ENCODE measurements at regions not wholly inside any gene's neighbourhood (a gene's known extent, or its start where the extent isn't known, plus 50 kb on each side); places are given as distances from the start of the nearest gene placed in this dataset.
"Not testable (repeated sequence)": the region's sequence is repeated elsewhere in the genome, so short reads cannot be mapped to it uniquely, and the experiment has no call there.

DNA sequence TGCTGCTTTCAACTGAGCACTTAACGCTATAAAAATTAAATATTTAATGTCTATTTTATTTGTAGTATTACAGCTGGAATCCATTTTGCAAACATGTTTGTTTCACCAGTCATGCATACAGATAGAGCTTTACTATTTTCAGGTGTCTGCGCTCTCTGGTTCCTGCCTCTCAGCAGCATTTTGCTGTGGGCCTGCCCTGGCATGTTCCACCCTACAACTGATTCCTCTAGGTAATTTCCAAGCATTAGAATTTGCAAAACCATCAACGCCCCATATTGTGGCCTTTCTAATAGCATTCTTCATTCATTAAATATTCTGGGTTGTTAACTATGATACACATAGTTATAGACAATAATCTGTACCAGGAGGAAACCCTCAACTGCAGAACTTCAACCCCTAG lies 266.4 kb upstream of the DLGAP1 start:
- Histone ChIP-seq H3K9me3 (ENCODE audit: control insufficient read depth, insufficient read depth, low read length) (no peaks in the 10 kb centered on the region), H3K4me1 (ENCODE audit: control insufficient read depth, insufficient read depth, low read length) (no peaks in the 10 kb centered on the region), H3K4me3 (ENCODE audit: low read depth, low read length) (no peak overlapping the region), H3K27ac (ENCODE audit: low read depth, low read length) (no peak overlapping the region), H3K36me3 (ENCODE audit: control insufficient read depth, insufficient read depth, low read length) (no peaks in the 10 kb centered on the region), H3K27me3 (ENCODE audit: control insufficient read depth, insufficient read depth, low read length) (no peaks in the 10 kb centered on the region), H3K9ac (ENCODE audit: low read depth, low read length) (no peak overlapping the region)

DNA sequence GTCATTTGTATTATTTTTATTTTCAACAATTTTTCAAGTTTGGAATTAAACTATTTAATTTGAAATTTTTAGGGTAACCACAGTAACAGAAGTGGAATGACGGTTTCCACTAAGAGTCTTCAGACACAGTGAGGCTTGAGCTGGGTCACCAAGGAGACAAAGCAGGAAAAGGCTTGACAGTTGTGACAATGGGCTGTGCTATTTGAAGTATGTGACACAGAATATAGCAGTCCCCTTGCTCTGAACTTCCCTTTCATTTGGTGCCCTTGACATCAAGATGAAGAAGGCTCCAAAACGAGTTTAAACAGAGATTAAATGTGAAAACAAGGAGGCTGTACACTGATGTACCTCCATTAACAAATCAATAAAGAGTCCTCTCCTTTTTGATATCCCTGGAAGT lies 265.4 kb upstream of the DLGAP1 start:
- Histone ChIP-seq H3K36me3 (ENCODE audit: control insufficient read depth, insufficient read depth, low read length) (no peaks in the 10 kb centered on the region), H3K4me3 (ENCODE audit: low read depth, low read length) (no peak overlapping the region), H3K4me1 (ENCODE audit: control insufficient read depth, insufficient read depth, low read length) (no peaks in the 10 kb centered on the region), H3K27ac (ENCODE audit: low read depth, low read length) (no peak overlapping the region), H3K9ac (ENCODE audit: low read depth, low read length) (no peak overlapping the region), H3K9me3 (ENCODE audit: control insufficient read depth, insufficient read depth, low read length) (no peaks in the 10 kb centered on the region), H3K27me3 (ENCODE audit: control insufficient read depth, insufficient read depth, low read length) (no peaks in the 10 kb centered on the region)

DNA sequence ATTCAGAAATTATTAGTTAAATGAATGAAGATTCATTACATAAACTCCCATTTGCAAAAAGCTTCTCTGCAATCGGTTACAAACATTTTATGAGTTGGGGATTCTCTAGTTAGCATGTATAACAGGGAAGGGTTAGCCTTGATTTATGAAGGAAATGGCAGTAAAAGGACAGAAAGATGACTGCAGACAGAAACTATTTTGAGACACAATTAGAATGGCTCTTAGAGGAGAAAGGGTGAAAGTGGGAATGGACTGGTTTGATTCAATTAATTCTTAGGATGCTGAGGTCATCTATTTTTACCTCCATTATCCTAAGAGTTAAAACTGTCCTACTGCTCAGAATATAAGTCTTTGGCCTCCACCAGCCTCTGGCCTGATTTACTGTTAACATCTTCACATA lies 250.8 kb upstream of the DLGAP1 start:
- Histone ChIP-seq H3K27ac (ENCODE audit: low read depth, low read length) (no peak overlapping the region), H3K36me3 (ENCODE audit: control insufficient read depth, insufficient read depth, low read length) (no peaks in the 10 kb centered on the region)

DNA sequence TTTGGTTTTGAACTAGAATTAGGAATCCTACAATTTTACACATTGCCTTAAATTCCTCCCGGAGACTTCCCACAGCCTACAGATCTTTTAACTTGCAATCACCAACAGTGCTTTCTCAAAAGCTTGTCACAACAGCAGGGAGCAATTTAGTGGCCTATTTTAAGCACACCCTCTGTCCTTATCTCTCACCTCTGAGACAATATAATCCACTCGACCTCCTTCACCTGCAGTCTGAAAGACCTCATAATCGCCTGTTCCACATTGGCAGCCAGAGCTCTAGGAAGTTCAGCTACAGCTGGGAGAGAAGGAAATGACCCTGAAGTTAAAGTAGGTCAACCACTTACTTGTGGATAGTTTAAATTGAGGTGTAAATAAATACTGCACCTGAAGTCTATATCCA lies 249.7 kb upstream of the DLGAP1 start:
- Histone ChIP-seq H3K4me3 (ENCODE audit: low read depth, low read length) (no peak overlapping the region), H3K9me3 (ENCODE audit: control insufficient read depth, insufficient read depth, low read length) (no peaks in the 10 kb centered on the region), H3K27ac (ENCODE audit: low read depth, low read length) (no peak overlapping the region), H3K27me3 (ENCODE audit: control insufficient read depth, insufficient read depth, low read length) (no peaks in the 10 kb centered on the region), H3K4me1 (ENCODE audit: control insufficient read depth, insufficient read depth, low read length) (no peaks in the 10 kb centered on the region), H3K9ac (ENCODE audit: low read depth, low read length) (no peak overlapping the region), H3K36me3 (ENCODE audit: control insufficient read depth, insufficient read depth, low read length) (no peaks in the 10 kb centered on the region)

More for the DNA sequence above, 250.8 kb upstream of the DLGAP1 start:
- H3K4me3 ChIP-seq (ENCODE audit: low read depth, low read length), result no peak overlapping the region
- no peak overlapping the region for H3K9ac ChIP-seq (ENCODE audit: low read depth, low read length)
- no peaks in the 10 kb centered on the region for H3K4me1 ChIP-seq (ENCODE audit: control insufficient read depth, insufficient read depth, low read length)
- no peaks in the 10 kb centered on the region for H3K9me3 ChIP-seq (ENCODE audit: control insufficient read depth, insufficient read depth, low read length)
- no peaks in the 10 kb centered on the region for H3K27me3 ChIP-seq (ENCODE audit: control insufficient read depth, insufficient read depth, low read length)

DNA sequence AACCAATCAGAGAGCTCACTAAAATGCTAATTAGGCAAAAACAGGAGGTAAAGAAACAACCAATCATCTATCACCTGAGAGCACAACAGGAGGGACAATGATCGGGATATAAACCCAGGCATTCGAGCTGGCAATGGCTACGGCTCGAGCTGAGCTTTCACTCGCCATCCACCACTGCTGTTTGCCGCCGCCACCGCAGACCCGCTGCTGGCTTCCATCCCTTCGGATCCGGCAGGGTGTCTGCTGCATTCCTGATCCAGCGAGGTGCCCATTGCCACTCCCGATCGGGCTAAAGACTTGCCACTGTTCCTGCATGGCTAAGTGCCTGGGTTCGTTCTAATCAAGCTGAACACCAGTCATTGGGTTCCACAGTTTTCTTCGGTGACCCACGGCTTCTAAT lies 236.7 kb upstream of the DLGAP1 start:
- Histone ChIP-seq H3K36me3 (ENCODE audit: control insufficient read depth, insufficient read depth, low read length) (no peaks in the 10 kb centered on the region), H3K27ac (ENCODE audit: low read depth, low read length) (no peak overlapping the region), H3K9me3 (ENCODE audit: control insufficient read depth, insufficient read depth, low read length) (no peaks in the 10 kb centered on the region; the same call in 1 of the 2 replicates), H3K4me3 (ENCODE audit: low read depth, low read length) (no peak overlapping the region), H3K27me3 (ENCODE audit: control insufficient read depth, insufficient read depth, low read length) (no peaks in the 10 kb centered on the region), H3K4me1 (ENCODE audit: control insufficient read depth, insufficient read depth, low read length) (no peaks in the 10 kb centered on the region), H3K9ac (ENCODE audit: low read depth, low read length) (no peak overlapping the region)

DNA sequence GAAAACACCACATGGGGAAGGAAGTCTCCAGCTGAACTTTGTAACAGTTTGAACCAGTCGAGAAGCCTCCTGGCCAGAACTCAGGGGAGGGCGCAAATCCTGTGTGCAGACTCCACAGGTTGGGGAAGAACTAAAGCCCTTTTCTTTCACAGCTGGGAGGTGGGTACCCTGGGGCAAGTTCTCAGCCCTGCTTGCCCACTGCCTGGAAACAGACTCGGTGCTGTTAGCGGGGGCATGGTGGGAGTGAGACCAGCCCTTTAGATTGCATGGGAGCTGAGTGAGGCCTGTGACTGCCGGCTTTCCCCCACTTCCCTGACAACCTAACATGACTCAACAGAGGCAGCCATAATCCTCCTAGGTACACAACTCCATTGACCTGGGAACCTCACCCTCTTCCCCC lies 223.6 kb upstream of the DLGAP1 start:
- H3K4me1 ChIP-seq (ENCODE audit: control insufficient read depth, insufficient read depth, low read length); H3K4me3 ChIP-seq (ENCODE audit: low read depth, low read length); H3K36me3 ChIP-seq (ENCODE audit: control insufficient read depth, insufficient read depth, low read length); H3K27ac ChIP-seq (ENCODE audit: low read depth, low read length); H3K27me3 ChIP-seq (ENCODE audit: control insufficient read depth, insufficient read depth, low read length); H3K9me3 ChIP-seq (ENCODE audit: control insufficient read depth, insufficient read depth, low read length); H3K9ac ChIP-seq (ENCODE audit: low read depth, low read length): not testable (repeated sequence)

DNA sequence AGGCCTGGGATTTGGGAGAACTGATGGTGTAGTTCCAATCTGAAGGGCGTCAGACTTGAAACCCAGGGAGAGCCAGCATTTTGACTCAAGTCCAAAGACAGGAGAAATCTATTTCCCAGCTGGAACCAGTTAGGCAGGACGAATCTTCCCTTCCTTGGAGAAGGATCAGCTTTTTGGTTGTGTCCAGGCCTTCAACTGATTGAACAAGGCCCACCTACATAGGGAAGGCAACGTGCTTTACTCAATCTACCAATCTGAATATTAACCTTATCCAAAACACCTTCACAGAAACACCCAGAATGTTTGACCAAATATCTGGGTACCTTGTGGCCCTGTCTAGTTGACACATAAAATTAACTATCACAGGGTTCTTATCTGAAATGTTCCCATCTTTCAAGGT lies 221.9 kb upstream of the DLGAP1 start:
- Histone ChIP-seq H3K27me3 (ENCODE audit: control insufficient read depth, insufficient read depth, low read length) (no peaks in the 10 kb centered on the region), H3K9ac (ENCODE audit: low read depth, low read length) (no peak overlapping the region)

DNA sequence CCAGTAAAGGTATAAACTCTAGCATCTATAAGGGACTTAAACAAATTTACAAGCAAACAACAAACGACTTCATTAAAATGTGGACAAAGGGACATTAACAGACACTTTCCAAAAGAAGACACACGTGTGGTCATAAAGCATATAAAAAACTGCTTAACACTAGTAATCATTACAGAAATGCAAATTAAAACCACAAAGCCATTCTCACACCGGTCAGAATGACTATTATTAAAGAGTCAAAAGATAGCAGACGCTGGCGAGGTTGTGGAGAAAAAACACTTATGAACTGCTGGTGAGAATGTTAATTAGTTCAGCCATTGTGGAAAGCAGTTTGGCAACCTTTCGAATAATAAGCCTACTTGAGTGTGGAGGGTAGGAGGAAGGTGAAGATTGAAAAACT lies 217.1 kb upstream of the DLGAP1 start:
- H3K9me3 ChIP-seq (ENCODE audit: control insufficient read depth, insufficient read depth, low read length), result peaks cover 14% of the 10 kb centered on the region
- H3K4me1 ChIP-seq (ENCODE audit: control insufficient read depth, insufficient read depth, low read length), result no peaks in the 10 kb centered on the region
- H3K9ac ChIP-seq (ENCODE audit: low read depth, low read length), result no peak overlapping the region

More for the DNA sequence above, 221.9 kb upstream of the DLGAP1 start:
- no peaks in the 10 kb centered on the region for H3K9me3 ChIP-seq (ENCODE audit: control insufficient read depth, insufficient read depth, low read length)
- H3K4me1 ChIP-seq (ENCODE audit: control insufficient read depth, insufficient read depth, low read length), result no peaks in the 10 kb centered on the region
- H3K4me3 ChIP-seq (ENCODE audit: low read depth, low read length), result no peak overlapping the region
- no peak overlapping the region for H3K27ac ChIP-seq (ENCODE audit: low read depth, low read length)
- H3K36me3 ChIP-seq (ENCODE audit: control insufficient read depth, insufficient read depth, low read length), result no peaks in the 10 kb centered on the region

DNA sequence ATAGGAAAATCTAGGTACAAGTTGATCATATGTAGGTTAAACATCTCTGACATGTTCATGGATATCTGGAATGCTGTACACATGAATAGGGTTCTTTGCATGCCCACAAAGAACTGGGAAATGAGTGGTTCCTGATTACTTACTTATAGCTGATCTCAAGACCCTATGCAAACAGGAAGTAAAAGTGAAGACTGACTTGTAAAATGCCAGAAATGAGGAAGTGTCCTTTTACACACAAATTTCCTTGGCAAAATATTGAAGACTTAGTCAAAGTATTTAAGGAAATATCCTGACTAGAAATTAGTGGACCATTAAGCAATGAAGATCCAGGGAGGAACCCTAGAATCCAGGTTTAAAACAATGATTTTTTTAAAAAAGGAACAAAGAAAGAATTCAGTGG lies 203.7 kb upstream of the DLGAP1 start:
- Histone ChIP-seq H3K27ac (ENCODE audit: low read depth, low read length) (no peak overlapping the region), H3K4me3 (ENCODE audit: low read depth, low read length) (no peak overlapping the region), H3K4me1 (ENCODE audit: control insufficient read depth, insufficient read depth, low read length) (no peaks in the 10 kb centered on the region), H3K36me3 (ENCODE audit: control insufficient read depth, insufficient read depth, low read length) (no peaks in the 10 kb centered on the region), H3K27me3 (ENCODE audit: control insufficient read depth, insufficient read depth, low read length) (no peaks in the 10 kb centered on the region), H3K9ac (ENCODE audit: low read depth, low read length) (no peak overlapping the region), H3K9me3 (ENCODE audit: control insufficient read depth, insufficient read depth, low read length) (no peaks in the 10 kb centered on the region)

More for the DNA sequence above, 217.1 kb upstream of the DLGAP1 start:
- Histone ChIP-seq H3K27me3 (ENCODE audit: control insufficient read depth, insufficient read depth, low read length) (no peaks in the 10 kb centered on the region), H3K4me3 (ENCODE audit: low read depth, low read length) (no peak overlapping the region), H3K27ac (ENCODE audit: low read depth, low read length) (no peak overlapping the region), H3K36me3 (ENCODE audit: control insufficient read depth, insufficient read depth, low read length) (no peaks in the 10 kb centered on the region)

DNA sequence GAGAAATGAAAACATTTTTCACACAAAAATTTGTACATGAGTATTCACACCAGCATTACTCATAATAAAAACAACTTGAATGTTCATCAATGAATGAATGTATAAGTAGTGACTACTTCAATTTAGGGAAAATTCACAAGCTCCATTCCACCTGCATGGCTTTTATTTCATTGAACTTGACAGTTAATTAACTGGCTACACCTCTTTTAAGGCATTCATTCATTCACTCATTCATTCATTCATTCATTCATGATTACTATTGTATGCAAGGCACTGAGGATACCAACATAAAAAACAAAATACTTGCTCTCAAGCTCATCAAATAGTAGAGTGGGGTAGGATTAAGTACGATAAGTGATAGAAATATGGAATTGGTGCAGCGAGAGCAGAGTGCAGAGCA lies 198.3 kb upstream of the DLGAP1 start:
- Histone ChIP-seq H3K9me3 (ENCODE audit: control insufficient read depth, insufficient read depth, low read length) (no peaks in the 10 kb centered on the region), H3K36me3 (ENCODE audit: control insufficient read depth, insufficient read depth, low read length) (no peaks in the 10 kb centered on the region), H3K27me3 (ENCODE audit: control insufficient read depth, insufficient read depth, low read length) (no peaks in the 10 kb centered on the region), H3K4me3 (ENCODE audit: low read depth, low read length) (no peak overlapping the region), H3K4me1 (ENCODE audit: control insufficient read depth, insufficient read depth, low read length) (no peaks in the 10 kb centered on the region), H3K9ac (ENCODE audit: low read depth, low read length) (no peak overlapping the region), H3K27ac (ENCODE audit: low read depth, low read length) (no peak overlapping the region)

DNA sequence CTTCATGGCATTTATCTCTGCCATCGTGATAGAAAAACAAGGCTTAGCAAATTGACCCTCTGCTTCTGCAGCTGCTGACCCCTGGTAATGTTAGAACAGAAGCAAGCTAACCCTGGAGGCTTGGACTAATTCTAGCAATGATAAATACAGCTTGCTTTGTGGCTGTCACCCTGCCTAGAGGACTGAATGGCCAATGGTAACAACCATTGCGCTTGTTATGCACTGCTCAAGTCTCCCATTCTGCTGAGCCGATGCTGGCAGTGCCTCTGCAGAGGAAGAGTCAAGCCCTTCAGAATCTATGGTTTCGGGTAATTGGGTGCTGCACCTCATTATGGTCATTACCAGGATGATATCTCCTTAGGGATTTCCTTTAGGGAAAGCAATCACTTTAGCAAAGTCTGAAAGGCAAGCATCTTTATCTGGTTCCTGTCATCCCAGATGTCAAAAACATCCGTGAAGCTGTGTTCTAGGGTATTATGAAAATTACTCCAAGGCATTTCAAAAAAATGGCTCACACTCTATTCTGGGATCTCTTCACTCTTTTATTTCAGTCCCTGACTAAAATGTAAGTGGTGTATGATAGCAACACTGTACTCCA lies 186.8 kb upstream of the DLGAP1 start:
- Histone ChIP-seq H3K27me3 (ENCODE audit: control insufficient read depth, insufficient read depth, low read length) (no peaks in the 10 kb centered on the region), H3K4me3 (ENCODE audit: low read depth, low read length) (no peak overlapping the region), H3K27ac (ENCODE audit: low read depth, low read length) (no peak overlapping the region), H3K9ac (ENCODE audit: low read depth, low read length) (no peak overlapping the region), H3K36me3 (ENCODE audit: control insufficient read depth, insufficient read depth, low read length) (no peaks in the 10 kb centered on the region), H3K4me1 (ENCODE audit: control insufficient read depth, insufficient read depth, low read length) (peaks cover 15% of the 10 kb centered on the region; the same call in 1 of the 2 replicates), H3K9me3 (ENCODE audit: control insufficient read depth, insufficient read depth, low read length) (no peaks in the 10 kb centered on the region)
